GM23338 (cell line): ENCODE measurements at regions not wholly inside any gene's neighbourhood (a gene's known extent, or its start where the extent isn't known, plus 50 kb on each side); places are given as distances from the start of the nearest gene placed in this dataset.

ENCODE experiments used
- ATAC-seq: fragments of 200-7000 bp; cut with Tn5 transposase; 3 replicates; pipeline ENCODE4 v1.9.1; 2020
- DNase-seq: peaks from one replicate; pipeline ENCODE4 v3.0.0-alpha.2; 2015; ENCODE audit warnings: low spot score
- H2AFZ ChIP-seq: fragments of 200-600 bp; sonication (generic); 2 replicates; pipeline ENCODE4 v1.8.0; 2016; ENCODE audit warnings: antibody characterized with exemption, mild to moderate bottlenecking, moderate library complexity
- H3F3A ChIP-seq: fragments of 200-600 bp; sonication (generic); replicated peaks from 2 replicates; pipeline ENCODE4 v1.8.0; 2017; ENCODE audit warnings: antibody characterized with exemption, mixed run types, low read depth
- H3K27ac ChIP-seq: fragments of 200-600 bp; sonication (generic); 2 replicates; pipeline ENCODE4 v1.6.1; 2016; ENCODE audit warnings: low read depth
- H3K27me3 ChIP-seq: fragments of 200-600 bp; sonication (generic); 2 replicates; pipeline ENCODE4 v1.8.0; 2016; ENCODE audit warnings: mild to moderate bottlenecking, mixed run types, moderate library complexity; ENCODE audit not compliant: insufficient read depth
- H3K36me3 ChIP-seq: fragments of 200-600 bp; sonication (generic); 2 replicates; pipeline ENCODE4 v1.8.0; 2016; ENCODE audit warnings: mild to moderate bottlenecking; ENCODE audit not compliant: insufficient read depth
- H3K4me1 ChIP-seq: fragments of 200-600 bp; sonication (generic); 2 replicates; pipeline ENCODE4 v1.8.0; 2016; ENCODE audit warnings: mild to moderate bottlenecking, moderate library complexity; ENCODE audit not compliant: insufficient read depth
- H3K4me2 ChIP-seq: fragments of 200-600 bp; sonication (generic); 2 replicates; pipeline ENCODE4 v1.7.1; 2017; ENCODE audit warnings: mixed run types
- H3K4me3 ChIP-seq: fragments of 200-600 bp; sonication (generic); 2 replicates; pipeline ENCODE4 v1.6.1; 2016; ENCODE audit warnings: mixed run types
- H3K79me2 ChIP-seq: fragments of 200-600 bp; sonication (generic); replicated peaks from 2 replicates; pipeline ENCODE4 v1.8.0; 2017; ENCODE audit warnings: mild to moderate bottlenecking; ENCODE audit not compliant: insufficient read depth
- H3K9me2 ChIP-seq: fragments of 200-600 bp; sonication (generic); 2 replicates; pipeline ENCODE4 v1.8.0; 2017; ENCODE audit not compliant: insufficient read depth
- H4K20me1 ChIP-seq: fragments of 200-600 bp; sonication (generic); replicated peaks from 2 replicates; pipeline ENCODE4 v1.8.0; 2017; ENCODE audit warnings: mild to moderate bottlenecking; ENCODE audit not compliant: insufficient read depth
- H3K27ac Mint-ChIP-seq: 2 replicates; pipeline ENCODE4 v1.8.0; 2020; ENCODE audit warnings: inconsistent platforms, mild to moderate bottlenecking, moderate library complexity, mixed read lengths
- H3K27me3 Mint-ChIP-seq: 3 replicates; pipeline ENCODE4 v1.8.0; 2022; ENCODE audit warnings: low read depth, mild to moderate bottlenecking, moderate library complexity, mixed read lengths, inconsistent platforms; ENCODE audit not compliant: insufficient read depth, poor library complexity
- H3K36me3 Mint-ChIP-seq: 3 replicates; pipeline ENCODE4 v1.8.0; 2021; ENCODE audit warnings: low read depth, mild to moderate bottlenecking, inconsistent platforms, moderate library complexity, mixed read lengths
- H3K4me1 Mint-ChIP-seq: 3 replicates; pipeline ENCODE4 v1.8.0; 2020; ENCODE audit warnings: mild to moderate bottlenecking, inconsistent platforms, mixed read lengths
- H3K4me3 Mint-ChIP-seq: 3 replicates; pipeline ENCODE4 v1.8.0; 2021; ENCODE audit warnings: moderate library complexity, mild to moderate bottlenecking, inconsistent platforms, mixed read lengths
- H3K9me3 Mint-ChIP-seq: 3 replicates; pipeline ENCODE4 v1.8.0; 2020; ENCODE audit warnings: moderate library complexity, mild to moderate bottlenecking, inconsistent platforms, mixed read lengths
- CREB1 ChIP-seq: fragments of 250-450 bp; sonication (Bioruptor Pico); IDR thresholded peaks from 2 replicates; pipeline ENCODE4 v1.5.0; 2020; ENCODE audit warnings: low read depth, mild to moderate bottlenecking, moderate library complexity
- CTCF ChIP-seq, 2 experiments: fragments of 200-600 bp in 1 of 2; sonication (generic) in 1 of 2; conservative IDR thresholded peaks; 2 replicates each; pipeline versions ENCODE4 v1.5.1 to v1.6.1; 2016 to 2017; ENCODE audit warnings: antibody characterized with exemption in 2 of 2, low read depth in 2 of 2, mild to moderate bottlenecking in 2 of 2, moderate library complexity in 1 of 2
- ETS1 ChIP-seq: IDR thresholded peaks from 2 replicates; pipeline ENCODE4 v1.6.1; 2016; ENCODE audit warnings: antibody characterized with exemption
- EZH2 ChIP-seq: fragments of 200-600 bp; sonication (generic); IDR thresholded peaks from one replicate; pipeline ENCODE4 v1.8.0; 2017; ENCODE audit warnings: antibody characterized with exemption, mild to moderate bottlenecking, low read depth; ENCODE audit not compliant: unreplicated experiment
- EZH2phosphoT487 ChIP-seq: fragments of 200-600 bp; sonication (generic); IDR thresholded peaks from one replicate; pipeline ENCODE4 v1.8.1; 2018; ENCODE audit warnings: antibody characterized with exemption; ENCODE audit not compliant: unreplicated experiment
- NANOG ChIP-seq: IDR thresholded peaks from 2 replicates; pipeline ENCODE4 v1.6.1; 2016; ENCODE audit warnings: antibody characterized with exemption, borderline replicate concordance
- POLR2AphosphoS5 ChIP-seq: IDR thresholded peaks from 2 replicates; pipeline ENCODE4 v1.6.1; 2016; ENCODE audit warnings: antibody characterized with exemption, low read depth
- REST ChIP-seq: IDR thresholded peaks from one replicate; pipeline ENCODE4 v1.6.1; 2018; ENCODE audit warnings: antibody characterized with exemption; ENCODE audit not compliant: unreplicated experiment
- STAT1 ChIP-seq: IDR thresholded peaks from one replicate; pipeline ENCODE4 v1.6.1; 2016; ENCODE audit warnings: antibody characterized with exemption; ENCODE audit not compliant: unreplicated experiment
- ZNF114 ChIP-seq: fragments of 250-450 bp; sonication (Bioruptor Pico); IDR thresholded peaks from 2 replicates; pipeline ENCODE4 v1.5.0; 2020; ENCODE audit warnings: mild to moderate bottlenecking, moderate library complexity
- ZNF331 ChIP-seq: fragments of 250-450 bp; sonication (Bioruptor Pico); IDR thresholded peaks from 2 replicates; pipeline ENCODE4 v1.5.0; 2020; ENCODE audit warnings: low read depth, mild to moderate bottlenecking, moderate library complexity
- ZNF462 ChIP-seq: fragments of 250-450 bp; sonication (Bioruptor Pico); IDR thresholded peaks from 2 replicates; pipeline ENCODE4 v1.5.0; 2020; ENCODE audit warnings: mild to moderate bottlenecking, moderate library complexity

GRCh38 chr15:38961931-38962330 lies 397.3 kb upstream of the RASGRP1 start:
- H3K36me3 Mint-ChIP-seq = no peaks in the 10 kb centered on the region
- H2AFZ ChIP-seq = no peak overlapping the region
- no peaks in the 10 kb centered on the region for H3K9me2 ChIP-seq
- no peak overlapping the region for H3K4me3 Mint-ChIP-seq
- H3K36me3 ChIP-seq = no peaks in the 10 kb centered on the region
- no peaks in the 10 kb centered on the region for H3K27me3 Mint-ChIP-seq
- no peaks in the 10 kb centered on the region for H4K20me1 ChIP-seq
- H3F3A ChIP-seq = no peaks in the 10 kb centered on the region
- no peaks in the 10 kb centered on the region for H3K27me3 ChIP-seq
- no peaks in the 10 kb centered on the region for H3K4me1 Mint-ChIP-seq
- DNase-seq = no peak
- no peak overlapping the region for H3K27ac Mint-ChIP-seq
- ATAC-seq = no peak
- no peaks in the 10 kb centered on the region for H3K79me2 ChIP-seq
- no peak overlapping the region for H3K27ac ChIP-seq
- no peak overlapping the region for H3K4me3 ChIP-seq
- TF ChIP-seq REST (no peak), POLR2AphosphoS5 (no peak), ZNF462 (CRISPR knock-in tag) (no peak), ETS1 (no peak), ZNF331 (CRISPR knock-in tag) (no peak), CREB1 (CRISPR knock-in tag) (no peak), ZNF114 (CRISPR knock-in tag) (no peak), NANOG (no peak), CTCF (conservative IDR thresholded peaks at IDR 0.05; ENCODE audit: low read depth in 2 of 2) (no peak), STAT1 (no peak), EZH2phosphoT487 (no peak), EZH2 (no peak)
- H3K4me2 ChIP-seq = no peak overlapping the region
- peaks cover 6% of the 10 kb centered on the region; the same call in 2 of the 3 replicates for H3K9me3 Mint-ChIP-seq
- no peaks in the 10 kb centered on the region for H3K4me1 ChIP-seq
